GM21528 (cell line): ENCODE measurements at regions not wholly inside any gene's neighbourhood (a gene's known extent, or its start where the extent isn't known, plus 50 kb on each side); places are given as distances from the start of the nearest gene placed in this dataset.

Source experiments
- ATAC-seq: cut with Tn5 transposase; IDR thresholded peaks from one replicate; pipeline ENCODE4 v1.9.1; 2021; ENCODE audit warnings: mild to moderate bottlenecking, moderate library complexity; ENCODE audit not compliant: unreplicated experiment, low FRiP score

GRCh38 chr13:89816404-89816803 is 1531.1 kb upstream of the MIR17HG start:
- no peak for ATAC-seq

- no peak for ATAC-seq
Observed at GRCh38 chr13:89822467-89822866, 1525.0 kb upstream of the MIR17HG start.

- no peak for ATAC-seq
Observed at GRCh38 chr13:89827552-89827951, 1519.9 kb upstream of the MIR17HG start.

GRCh38 chr13:89828506-89828905 is 1519.0 kb upstream of the MIR17HG start:
- no peak for ATAC-seq

GRCh38 chr13:89831157-89831556 is 1516.3 kb upstream of the MIR17HG start:
- ATAC-seq = no peak

GRCh38 chr13:89832827-89833226 is 1514.7 kb upstream of the MIR17HG start:
- no peak for ATAC-seq

- ATAC-seq = no peak
Observed at GRCh38 chr13:89843621-89844020, 1503.9 kb upstream of the MIR17HG start.

- no peak for ATAC-seq
Observed at GRCh38 chr13:89845874-89846273, 1501.6 kb upstream of the MIR17HG start.

GRCh38 chr13:89846926-89847585 is 1500.4 kb upstream of the MIR17HG start:
- no peak for ATAC-seq

GRCh38 chr13:89852570-89852969 is 1494.9 kb upstream of the MIR17HG start:
- no peak for ATAC-seq

GRCh38 chr13:89856512-89856911 is 1491.0 kb upstream of the MIR17HG start:
- no peak for ATAC-seq

GRCh38 chr13:89857502-89857901 is 1490.0 kb upstream of the MIR17HG start:
- ATAC-seq = no peak

- no peak for ATAC-seq
Observed at GRCh38 chr13:89862011-89862690, 1485.3 kb upstream of the MIR17HG start.

- ATAC-seq = no peak
Observed at GRCh38 chr13:89862691-89863036, 1484.8 kb upstream of the MIR17HG start.

- ATAC-seq = no peak
Observed at GRCh38 chr13:89865164-89866064, 1482.1 kb upstream of the MIR17HG start.

- no peak for ATAC-seq
Observed at GRCh38 chr13:89869312-89869711, 1478.2 kb upstream of the MIR17HG start.

GRCh38 chr13:89878904-89879303 is 1468.6 kb upstream of the MIR17HG start:
- ATAC-seq = no peak

GRCh38 chr13:89880201-89880600 is 1467.3 kb upstream of the MIR17HG start:
- no peak for ATAC-seq

GRCh38 chr13:89883893-89884448 is 1463.5 kb upstream of the MIR17HG start:
- ATAC-seq = no peak

GRCh38 chr13:89890806-89891205 is 1456.7 kb upstream of the MIR17HG start:
- no peak for ATAC-seq

GRCh38 chr13:89891416-89891815 is 1456.1 kb upstream of the MIR17HG start:
- no peak for ATAC-seq
